Pancreas (tissue), 10 donors: ENCODE measurements at regions not wholly inside any gene's neighbourhood (a gene's known extent, or its start where the extent isn't known, plus 50 kb on each side); places are given as distances from the start of the nearest gene placed in this dataset.
"Not testable (repeated sequence)": the region's sequence is repeated elsewhere in the genome, so short reads cannot be mapped to it uniquely, and the experiment has no call there.

Experiments used
- ATAC-seq, 4 donors: fragments of 200-7000 bp; cut with Tn5 transposase; one replicate each; pipeline versions ENCODE4 v1.8.0 to v1.9.1; 2020; ENCODE audit warnings: mild to moderate bottlenecking in 4 of 4, moderate library complexity in 4 of 4
- DNase-seq, 6 donors: peaks; one replicate each; pipeline ENCODE4 v3.0.0-alpha.2; 2020
- FAIRE-seq: peaks from 2 replicates; lab custom pipeline; 2012; peaks lifted over from hg19 to GRCh38; lab: Jason Lieb, UNC
- H3K27ac ChIP-seq, 4 donors: fragments of 200-600 bp; sonication (generic); 1 replicate in 3 of 4; 2 replicates in 1 of 4; pipeline versions ENCODE4 v1.5.0 to v1.8.0; 2020
- H3K27me3 ChIP-seq, 4 donors: fragments of 200-600 bp; one replicate each; pipeline ENCODE4 v1.8.0; 2021
- H3K36me3 ChIP-seq, 3 donors: fragments of 200-600 bp; sonication (generic) in 1 of 3; one replicate each; pipeline versions ENCODE4 v1.5.0 to v1.8.0; 2020 to 2021
- H3K4me1 ChIP-seq, 3 donors: fragments of 200-600 bp; one replicate each; pipeline ENCODE4 v1.8.0; 2021
- H3K4me3 ChIP-seq, 4 donors: fragments of 200-600 bp; sonication (generic) in 2 of 4; one replicate each; pipeline versions ENCODE4 v1.5.0 to v1.8.0; 2020 to 2021
- H3K9me3 ChIP-seq, 4 donors: fragments of 200-600 bp; one replicate each; pipeline ENCODE4 v1.8.0; 2021
- WGBS, 2 donors: extraction: QIAGEN DNeasy Blood & Tissue Kit; methylation state at CpG; one replicate each; pipeline ENCODE4 v1.1.7; 2013; 5-methylcytosine and 5-hydroxymethylcytosine counted together
- intact Hi-C, 3 donors: fragments of 100-400 bp; cut with DNase I; formaldehyde crosslinking; loops; one replicate each; pipeline versions ENCODE4 v1.11.1 to v1.14.2; 2022
- TF ChIP-seq, protein P1 (sequence below), 4 donors: fragments of 200-600 bp; sonication (generic) in 3 of 4; IDR thresholded peaks; one replicate each; pipeline versions ENCODE4 v1.5.0 to v1.8.0; 2021; ENCODE audit warnings: antibody characterized with exemption in 4 of 4
- donor health status: healthy with polysubstance abuse.
- donor health status: DM: no; HTN: no; CAD: no; lungs with moderate emphysema.
- donor health status: DM: no; HTN: no; CAD: no.
- donor health status: control.
- donor health status: control.
- donor health status: Bipolar disorder and iron deficiency.
- donor health status: DM: yes; HTN: yes; CAD: no.
- donor health status: DM: no; HTN: no; CAD: no.
- donor health status: DM: no; HTN: no; CAD: no.
- donor health status: DM: yes; HTN: yes; CAD: no.

DNA sequence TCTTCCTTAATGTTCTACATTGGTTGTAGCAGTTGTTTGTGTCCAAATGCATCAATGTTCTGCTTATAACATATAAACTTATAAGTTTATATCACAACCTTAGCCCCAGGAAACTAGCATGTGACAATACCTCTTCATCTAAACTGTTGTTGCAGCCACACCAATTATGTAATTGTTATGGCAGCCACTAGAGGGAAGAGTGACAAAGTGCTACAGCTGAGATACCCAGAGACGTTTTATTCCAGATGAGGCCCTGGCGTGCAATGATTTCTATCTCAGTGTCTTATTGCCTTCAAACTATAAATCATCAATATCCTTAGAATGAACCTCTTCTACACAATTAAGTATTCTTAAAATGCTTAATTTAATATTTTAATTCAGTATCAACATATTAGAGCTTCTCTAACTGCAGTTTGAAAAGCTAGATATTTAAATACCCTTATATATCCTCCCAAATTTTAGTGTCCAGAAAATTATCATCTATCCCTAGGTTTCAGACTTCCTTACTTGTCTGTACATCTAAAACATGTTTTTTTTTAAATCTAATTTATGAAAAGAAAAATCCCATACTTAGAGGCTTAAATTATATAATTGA, 171.6 kb downstream of the PCDH10 start:
- FAIRE-seq (no peak), DNase-seq (no peak), ATAC-seq (peak in 3 of 4 donors; percentile 48 to 72 (median 64))
- H3K9me3 ChIP-seq, result no peaks in the 10 kb centered on the region
- TF ChIP-seq, protein P1, sequence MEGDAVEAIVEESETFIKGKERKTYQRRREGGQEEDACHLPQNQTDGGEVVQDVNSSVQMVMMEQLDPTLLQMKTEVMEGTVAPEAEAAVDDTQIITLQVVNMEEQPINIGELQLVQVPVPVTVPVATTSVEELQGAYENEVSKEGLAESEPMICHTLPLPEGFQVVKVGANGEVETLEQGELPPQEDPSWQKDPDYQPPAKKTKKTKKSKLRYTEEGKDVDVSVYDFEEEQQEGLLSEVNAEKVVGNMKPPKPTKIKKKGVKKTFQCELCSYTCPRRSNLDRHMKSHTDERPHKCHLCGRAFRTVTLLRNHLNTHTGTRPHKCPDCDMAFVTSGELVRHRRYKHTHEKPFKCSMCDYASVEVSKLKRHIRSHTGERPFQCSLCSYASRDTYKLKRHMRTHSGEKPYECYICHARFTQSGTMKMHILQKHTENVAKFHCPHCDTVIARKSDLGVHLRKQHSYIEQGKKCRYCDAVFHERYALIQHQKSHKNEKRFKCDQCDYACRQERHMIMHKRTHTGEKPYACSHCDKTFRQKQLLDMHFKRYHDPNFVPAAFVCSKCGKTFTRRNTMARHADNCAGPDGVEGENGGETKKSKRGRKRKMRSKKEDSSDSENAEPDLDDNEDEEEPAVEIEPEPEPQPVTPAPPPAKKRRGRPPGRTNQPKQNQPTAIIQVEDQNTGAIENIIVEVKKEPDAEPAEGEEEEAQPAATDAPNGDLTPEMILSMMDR (IDR thresholded peaks at IDR 0.05), result peak in 2 of 4 donors; percentile 12 to 38
- no peaks in the 10 kb centered on the region for H3K27me3 ChIP-seq
- H3K36me3 ChIP-seq, result no peaks in the 10 kb centered on the region
- 0 to 2% methylated on average over 2 of the region's 2 CpGs for WGBS, 2 donors
- no peak overlapping the region for H3K27ac ChIP-seq
- no peak overlapping the region for H3K4me3 ChIP-seq
- intact Hi-C loops, result no loop called here
- no peaks in the 10 kb centered on the region for H3K4me1 ChIP-seq

DNA sequence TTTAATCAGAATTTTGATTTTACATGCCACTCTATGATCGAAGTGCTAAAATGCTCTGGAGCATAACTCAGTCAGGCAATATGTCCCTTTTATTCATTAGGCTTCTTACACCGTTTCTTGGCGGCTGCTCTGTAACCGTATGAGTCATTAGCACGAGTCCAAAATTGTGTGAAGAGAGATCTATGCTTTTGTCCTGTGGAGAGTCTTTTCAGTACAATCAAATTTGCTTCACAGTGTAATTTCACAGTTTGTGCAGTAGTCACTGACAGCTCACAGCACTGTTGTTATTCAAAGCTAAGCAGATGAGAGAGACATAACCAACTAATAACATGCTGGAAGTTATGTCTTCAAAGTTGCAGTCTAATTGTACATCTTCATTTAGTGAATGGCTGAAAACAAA, 167.8 kb downstream of the PCDH10 start:
- Histone ChIP-seq H3K27ac (no peak overlapping the region), H3K9me3 (no peaks in the 10 kb centered on the region), H3K4me3 (no peak overlapping the region), H3K27me3 (peaks cover 0 to 6% (median 0%) of the 10 kb centered on the region in 4 donors), H3K4me1 (no peaks in the 10 kb centered on the region), H3K36me3 (no peaks in the 10 kb centered on the region)
- FAIRE-seq (no peak), ATAC-seq (no peak), DNase-seq (no peak)
- intact Hi-C loops, result no loop called here
- 44 to 58% methylated on average over 5 of the region's 5 CpGs for WGBS, 2 donors
- TF ChIP-seq, protein P1 (IDR thresholded peaks at IDR 0.05), result no peak

DNA sequence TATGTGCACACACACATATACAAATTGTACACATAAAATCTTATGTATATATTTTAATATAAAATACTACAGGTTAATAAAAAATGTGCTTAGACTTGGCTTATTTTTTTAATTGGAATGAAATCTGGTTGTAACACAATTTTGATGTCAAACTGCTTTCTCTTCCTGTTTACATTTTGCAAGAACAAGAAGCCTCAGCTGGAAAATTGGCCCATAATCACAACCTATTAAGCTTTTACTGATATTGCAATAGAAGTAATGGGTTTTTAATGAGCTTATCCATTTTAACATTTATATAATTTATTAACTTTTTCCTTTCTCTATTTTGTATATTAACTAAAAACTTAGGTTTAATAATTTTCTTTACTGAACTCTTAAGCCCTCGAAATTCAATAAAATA, 165.9 kb downstream of the PCDH10 start:
- 41 to 44% methylated on average over 1 of the region's 1 CpG for WGBS, 2 donors
- Histone ChIP-seq H3K36me3 (no peaks in the 10 kb centered on the region), H3K4me3 (no peak overlapping the region), H3K27ac (no peak overlapping the region), H3K9me3 (no peaks in the 10 kb centered on the region), H3K27me3 (peaks cover 0 to 6% (median 0%) of the 10 kb centered on the region in 4 donors), H3K4me1 (no peaks in the 10 kb centered on the region)
- FAIRE-seq (no peak), ATAC-seq (no peak), DNase-seq (no peak)
- TF ChIP-seq, protein P1 (IDR thresholded peaks at IDR 0.05), result no peak
- intact Hi-C loops, result no loop called here

DNA sequence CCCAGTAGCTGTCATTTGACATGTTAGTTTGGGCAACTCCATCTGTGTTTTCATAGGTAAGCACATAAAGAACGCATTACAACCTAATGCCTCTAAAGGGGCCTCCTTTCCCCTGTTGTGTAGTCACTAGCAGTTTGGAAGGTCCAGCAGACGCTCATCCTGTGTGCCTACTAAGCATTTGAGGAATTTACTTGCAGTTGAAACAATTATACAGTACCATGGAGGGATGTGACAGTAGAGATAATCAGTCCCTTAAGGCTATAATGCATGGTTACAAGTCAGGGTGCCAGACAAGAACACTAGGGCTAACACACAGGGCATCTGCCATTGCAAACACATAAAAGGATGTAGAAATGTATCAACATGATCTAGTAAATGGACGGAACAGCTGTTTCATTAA, 138.3 kb downstream of the PCDH10 start:
- TF ChIP-seq, protein P1 (IDR thresholded peaks at IDR 0.05), result no peak
- no peaks in the 10 kb centered on the region for H3K36me3 ChIP-seq
- DNase-seq, result no peak
- H3K4me1 ChIP-seq, result no peaks in the 10 kb centered on the region
- intact Hi-C loops, result no loop called here
- no peak for ATAC-seq
- FAIRE-seq, result no peak
- no peak overlapping the region for H3K27ac ChIP-seq
- 34 to 50% methylated on average over 3 of the region's 3 CpGs for WGBS, 2 donors
- H3K9me3 ChIP-seq, result no peaks in the 10 kb centered on the region
- H3K27me3 ChIP-seq, result no peaks in the 10 kb centered on the region
- H3K4me3 ChIP-seq, result no peak overlapping the region

DNA sequence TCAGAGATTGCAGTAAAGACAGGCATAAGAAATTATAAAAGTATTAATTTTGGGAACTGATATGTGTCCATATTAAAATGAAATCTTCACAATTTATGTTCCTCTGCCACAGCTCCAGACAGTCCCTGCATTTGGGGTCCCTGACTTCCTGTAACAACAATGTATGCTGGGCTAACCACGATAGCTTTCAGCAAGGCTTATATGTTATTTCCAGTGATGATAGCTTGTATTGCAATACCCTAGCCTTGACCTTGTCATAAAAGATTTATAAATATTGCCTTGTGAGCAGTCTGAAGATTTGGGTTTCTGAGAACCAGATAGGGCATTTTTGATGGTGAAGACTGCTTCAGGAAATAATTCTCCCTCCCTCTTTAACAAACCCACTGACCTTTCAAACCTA, 129.5 kb downstream of the PCDH10 start:
- H3K27ac ChIP-seq, result no peak overlapping the region
- ATAC-seq (no peak), FAIRE-seq (no peak), DNase-seq (no peak)
- intact Hi-C loops, result no loop called here
- H3K9me3 ChIP-seq, result no peaks in the 10 kb centered on the region
- H3K4me1 ChIP-seq, result no peaks in the 10 kb centered on the region
- no peaks in the 10 kb centered on the region for H3K36me3 ChIP-seq
- TF ChIP-seq, protein P1 (IDR thresholded peaks at IDR 0.05), result no peak
- no peaks in the 10 kb centered on the region for H3K27me3 ChIP-seq
- no peak overlapping the region for H3K4me3 ChIP-seq
- 50 to 52% methylated on average over 1 of the region's 1 CpG for WGBS, 2 donors

DNA sequence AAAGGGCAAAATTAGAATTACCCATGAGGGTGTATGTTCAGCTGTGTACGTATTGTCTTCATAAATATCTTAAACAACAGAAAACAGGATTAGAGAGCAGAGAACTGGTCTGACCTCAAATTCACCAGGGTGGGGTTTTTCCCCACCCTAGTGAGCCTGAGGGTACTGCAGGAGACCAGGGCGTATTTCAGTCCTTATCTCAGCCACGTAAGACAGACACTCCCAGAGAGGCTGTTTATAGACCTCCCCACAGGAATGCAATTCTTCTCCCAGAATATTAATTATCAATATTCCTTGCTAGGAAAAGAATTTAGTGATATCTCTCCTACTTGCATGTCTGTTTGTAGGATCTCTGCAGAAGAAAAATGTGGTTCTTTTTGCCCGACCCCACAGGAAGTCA, 128.8 kb downstream of the PCDH10 start:
- H3K36me3 ChIP-seq, H3K27me3 ChIP-seq, H3K27ac ChIP-seq, H3K4me1 ChIP-seq, FAIRE-seq, ATAC-seq, H3K4me3 ChIP-seq, DNase-seq, H3K9me3 ChIP-seq, intact Hi-C loops: not testable (repeated sequence)
- WGBS, 2 donors, result 54 to 74% methylated on average over 4 of the region's 4 CpGs
